Duodenal mucosa (tissue), 2 donors: ENCODE measurements at regions not wholly inside any gene's neighbourhood (a gene's known extent, or its start where the extent isn't known, plus 50 kb on each side); places are given as distances from the start of the nearest gene placed in this dataset.

ENCODE experiments used
- H3K27ac ChIP-seq: one replicate; pipeline ENCODE4 v1.7.0; 2013; ENCODE audit warnings: low read depth, low read length
- H3K27me3 ChIP-seq, 2 donors: one replicate each; pipeline ENCODE4 v1.7.0; 2013; ENCODE audit warnings: low read length in 2 of 2, control low read depth in 1 of 2; ENCODE audit not compliant: insufficient read depth in 2 of 2, control insufficient read depth in 1 of 2
- H3K36me3 ChIP-seq, 2 donors: one replicate each; pipeline ENCODE4 v1.7.0; 2013; ENCODE audit warnings: low read length in 2 of 2, control low read depth in 1 of 2; ENCODE audit not compliant: insufficient read depth in 2 of 2, control insufficient read depth in 1 of 2
- H3K4me1 ChIP-seq, 2 donors: one replicate each; pipeline ENCODE4 v1.7.0; 2013; ENCODE audit warnings: low read length in 2 of 2, control low read depth in 1 of 2; ENCODE audit not compliant: insufficient read depth in 2 of 2, control insufficient read depth in 1 of 2
- H3K4me3 ChIP-seq, 2 donors: one replicate each; pipeline ENCODE4 v1.7.0; 2013; ENCODE audit warnings: low read length in 2 of 2, low read depth in 1 of 2
- H3K9ac ChIP-seq, 2 donors: one replicate each; pipeline ENCODE4 v1.7.0; 2013; ENCODE audit warnings: low read length in 2 of 2, low read depth in 1 of 2
- H3K9me3 ChIP-seq, 2 donors: one replicate each; pipeline ENCODE4 v1.7.0; 2013; ENCODE audit warnings: low read length in 2 of 2, control low read depth in 1 of 2; ENCODE audit not compliant: control insufficient read depth in 1 of 2

DNA sequence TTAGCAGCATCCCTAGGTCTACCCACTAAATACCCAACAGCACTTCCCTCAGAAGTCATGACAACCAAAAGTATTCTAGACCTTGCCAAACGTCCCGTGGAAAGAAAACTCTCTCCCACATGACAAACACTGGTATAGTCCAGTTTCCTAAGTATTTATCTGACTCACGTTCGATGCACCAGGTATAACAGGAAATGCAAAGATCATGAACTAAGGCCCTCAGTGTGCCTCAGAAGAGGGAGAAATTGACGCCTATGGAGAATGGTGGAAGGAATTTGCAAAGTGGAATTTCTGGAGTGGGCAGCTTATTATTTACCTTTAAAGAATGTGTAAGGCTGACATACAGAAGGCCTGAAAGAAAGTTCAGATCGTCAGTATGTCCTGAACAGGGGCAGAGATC lies 523.6 kb upstream of the DAB1 start:
- H3K27ac ChIP-seq = no peak overlapping the region

DNA sequence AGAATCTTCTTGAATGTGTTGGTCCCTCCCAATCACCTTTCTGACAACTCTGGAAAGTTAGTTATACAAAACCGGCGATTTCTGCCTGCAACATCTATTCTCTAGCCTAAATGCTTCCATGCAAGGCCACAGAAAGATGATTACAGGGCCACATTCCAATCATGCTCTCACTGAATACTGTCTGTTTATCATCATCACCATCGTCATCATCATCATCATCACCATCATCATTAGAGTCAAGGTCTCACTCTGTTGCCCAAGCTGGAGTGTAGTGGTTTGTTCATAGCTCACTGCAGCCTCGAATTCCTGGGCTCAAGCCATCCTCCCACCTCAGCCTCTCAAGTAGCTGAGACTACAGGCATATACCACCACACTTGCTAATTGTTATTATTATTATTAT lies 521.2 kb upstream of the DAB1 start:
- H3K27ac ChIP-seq = no peak overlapping the region
- H3K4me3 ChIP-seq = no peak overlapping the region
- no peaks in the 10 kb centered on the region for H3K36me3 ChIP-seq

More for the DNA sequence above, 523.6 kb upstream of the DAB1 start:
- H3K27me3 ChIP-seq = no peaks in the 10 kb centered on the region
- no peak overlapping the region for H3K9ac ChIP-seq
- no peaks in the 10 kb centered on the region for H3K36me3 ChIP-seq
- no peaks in the 10 kb centered on the region for H3K4me1 ChIP-seq
- H3K9me3 ChIP-seq = no peaks in the 10 kb centered on the region
- no peak overlapping the region for H3K4me3 ChIP-seq

DNA sequence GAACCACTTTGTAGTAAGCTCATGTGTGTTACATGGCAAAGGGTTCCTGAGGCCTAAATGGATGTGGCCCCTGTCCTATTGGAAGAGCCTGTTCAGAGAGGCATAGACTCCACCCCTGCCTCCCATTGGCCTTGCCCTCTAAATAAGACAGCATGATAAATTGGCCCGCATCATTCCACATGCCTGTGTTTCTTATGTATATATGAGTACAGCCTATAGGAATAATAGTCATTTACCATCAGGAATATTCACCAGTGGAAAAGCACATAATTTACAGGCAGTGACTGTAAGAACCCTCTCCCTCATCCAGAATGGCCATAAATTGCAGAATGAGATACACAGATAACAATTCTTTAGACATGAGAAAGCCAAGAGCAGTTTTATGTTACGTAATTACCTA lies 519.5 kb upstream of the DAB1 start:
- Histone ChIP-seq H3K4me3 (no peak overlapping the region), H3K9me3 (no peaks in the 10 kb centered on the region), H3K36me3 (no peaks in the 10 kb centered on the region), H3K4me1 (no peaks in the 10 kb centered on the region), H3K27me3 (no peaks in the 10 kb centered on the region), H3K9ac (no peak overlapping the region), H3K27ac (no peak overlapping the region)

More for the DNA sequence above, 521.2 kb upstream of the DAB1 start:
- Histone ChIP-seq H3K4me1 (no peaks in the 10 kb centered on the region), H3K27me3 (no peaks in the 10 kb centered on the region), H3K9me3 (no peaks in the 10 kb centered on the region), H3K9ac (no peak overlapping the region)

DNA sequence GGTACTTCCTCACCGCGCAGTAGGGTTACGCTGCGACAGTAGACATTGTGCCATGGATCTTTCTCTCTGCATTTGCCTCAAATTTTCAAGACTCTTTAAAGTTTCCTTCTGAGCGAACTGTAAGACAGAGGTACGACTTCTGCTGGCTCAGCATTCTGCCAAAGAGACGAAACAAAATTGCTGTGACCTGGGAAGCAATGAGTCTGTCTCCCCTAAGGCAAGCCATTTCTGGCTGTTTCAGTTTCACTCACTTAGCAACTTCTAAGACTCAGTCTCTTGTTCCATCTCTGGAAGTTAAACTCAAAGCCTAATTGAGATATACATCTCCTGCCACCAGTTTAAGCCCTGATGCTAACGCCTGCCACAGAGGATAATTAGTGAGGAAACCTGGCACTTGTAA lies 510.9 kb upstream of the DAB1 start:
- Histone ChIP-seq H3K36me3 (no peaks in the 10 kb centered on the region), H3K27ac (no peak overlapping the region), H3K4me1 (no peaks in the 10 kb centered on the region), H3K9me3 (no peaks in the 10 kb centered on the region), H3K4me3 (no peak overlapping the region), H3K27me3 (no peaks in the 10 kb centered on the region), H3K9ac (no peak overlapping the region)

DNA sequence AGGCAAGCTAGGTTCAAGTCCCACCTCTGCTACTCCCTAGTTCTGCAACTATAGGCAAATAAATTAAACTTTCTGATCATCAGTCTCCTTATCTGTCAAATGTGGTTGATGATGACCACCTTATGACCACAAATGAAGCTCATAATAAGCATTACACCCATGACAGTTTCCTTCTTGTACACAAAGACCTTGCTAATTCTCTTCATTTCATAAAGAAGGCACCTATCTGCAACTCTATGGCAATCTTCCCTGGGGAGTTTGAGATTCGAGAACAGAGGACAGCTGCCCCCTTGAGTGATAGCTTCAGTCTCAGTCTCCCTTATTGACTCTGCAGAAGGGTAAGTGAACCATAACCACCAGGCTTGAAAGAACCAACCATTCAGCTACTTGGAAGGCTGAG lies 503.1 kb upstream of the DAB1 start:
- Histone ChIP-seq H3K27ac (no peak overlapping the region), H3K27me3 (no peaks in the 10 kb centered on the region), H3K9me3 (no peaks in the 10 kb centered on the region), H3K36me3 (no peaks in the 10 kb centered on the region), H3K4me1 (no peaks in the 10 kb centered on the region), H3K9ac (no peak overlapping the region), H3K4me3 (no peak overlapping the region)

DNA sequence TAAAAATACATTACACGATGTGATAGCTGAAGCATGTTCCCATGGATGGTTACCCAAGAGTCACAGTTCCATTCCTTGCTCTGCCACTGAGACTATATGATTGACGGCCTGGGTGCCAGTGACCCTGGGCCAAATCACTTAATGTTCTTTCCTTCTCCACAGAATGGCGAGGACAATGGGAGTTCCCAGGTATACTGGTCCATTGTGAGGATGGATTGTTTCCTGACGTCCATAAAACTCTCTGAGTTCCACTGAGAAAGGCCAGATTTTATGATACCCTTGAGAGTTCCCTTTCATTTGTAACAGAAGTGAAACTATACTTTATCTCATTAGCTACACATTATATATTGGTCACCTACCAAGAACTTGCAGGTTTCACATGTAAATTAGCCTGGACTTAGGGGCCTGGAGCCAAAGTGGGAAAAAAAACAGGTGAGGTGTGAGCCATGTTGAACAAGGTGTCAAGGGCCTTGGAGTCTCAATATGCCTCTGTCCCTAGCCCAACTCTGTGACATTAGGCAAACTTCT lies 502.2 kb upstream of the DAB1 start:
- Histone ChIP-seq H3K4me3 (no peak overlapping the region), H3K27ac (no peak overlapping the region), H3K9me3 (no peaks in the 10 kb centered on the region), H3K4me1 (no peaks in the 10 kb centered on the region), H3K27me3 (no peaks in the 10 kb centered on the region), H3K9ac (no peak overlapping the region), H3K36me3 (no peaks in the 10 kb centered on the region)

DNA sequence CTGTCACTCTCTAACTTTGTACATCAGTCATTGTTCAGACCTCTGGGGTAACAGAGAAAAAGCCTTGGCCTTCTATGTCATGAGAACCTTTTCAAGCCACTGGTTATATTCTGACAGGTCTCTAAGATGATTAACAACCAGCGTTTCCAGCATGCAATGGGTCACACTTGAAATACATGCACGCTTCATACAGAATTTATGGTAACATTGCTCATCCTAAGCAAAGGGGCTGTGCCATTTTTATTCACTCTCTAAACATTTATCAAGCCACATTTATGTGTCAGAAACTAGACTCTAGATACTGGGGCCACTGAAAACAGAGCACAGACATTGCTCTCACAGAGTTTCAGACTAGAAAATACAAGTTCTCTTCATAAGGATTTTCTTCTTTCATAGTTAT lies 501.4 kb upstream of the DAB1 start:
- H3K4me3 ChIP-seq = no peak overlapping the region
- H3K36me3 ChIP-seq = no peaks in the 10 kb centered on the region
- no peaks in the 10 kb centered on the region for H3K4me1 ChIP-seq
- H3K27me3 ChIP-seq = no peaks in the 10 kb centered on the region
- H3K9ac ChIP-seq = no peak overlapping the region
- no peaks in the 10 kb centered on the region for H3K9me3 ChIP-seq
- no peak overlapping the region for H3K27ac ChIP-seq

DNA sequence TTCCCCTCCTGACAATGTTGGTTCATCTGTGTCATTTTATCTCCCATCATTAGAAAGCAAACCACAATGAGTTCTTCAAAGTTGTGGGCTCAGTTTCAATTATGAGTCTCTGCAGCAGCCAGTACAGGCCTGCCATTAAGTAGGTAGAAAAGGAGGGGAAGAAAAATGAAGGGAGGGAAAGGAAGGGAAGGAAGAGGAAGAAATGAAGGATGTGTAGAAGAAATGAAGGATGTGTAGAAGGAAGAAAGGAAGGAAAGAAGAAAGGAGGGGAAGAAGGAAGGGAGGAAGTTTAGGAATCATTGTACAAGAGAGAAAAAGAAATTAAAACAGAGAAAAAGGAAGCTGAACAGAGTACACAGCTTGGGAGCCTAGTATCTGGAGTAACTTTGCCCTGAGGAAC lies 498.3 kb upstream of the DAB1 start:
- Histone ChIP-seq H3K36me3 (no peaks in the 10 kb centered on the region), H3K4me3 (no peak overlapping the region), H3K9me3 (no peaks in the 10 kb centered on the region), H3K4me1 (no peaks in the 10 kb centered on the region), H3K27ac (no peak overlapping the region), H3K27me3 (no peaks in the 10 kb centered on the region), H3K9ac (no peak overlapping the region)

DNA sequence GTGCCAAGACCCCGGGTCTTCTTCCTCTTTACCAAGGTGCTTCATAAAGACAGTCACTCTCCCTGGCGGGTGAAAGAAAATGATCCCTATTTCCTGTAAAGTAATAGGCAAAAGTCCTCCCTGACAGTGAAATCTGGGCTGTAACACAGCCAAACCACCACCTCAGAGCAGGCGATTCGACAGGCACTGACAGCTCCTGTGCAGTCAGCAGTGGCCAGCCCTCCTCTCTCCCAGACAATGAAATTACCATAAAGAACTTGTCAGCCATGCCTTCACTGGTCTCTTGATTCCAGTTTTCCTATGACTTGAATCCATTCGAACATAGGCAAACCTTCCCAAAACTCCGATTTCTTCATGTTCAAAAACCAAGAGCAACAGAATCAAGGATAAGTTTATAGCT lies 492.2 kb upstream of the DAB1 start:
- H3K27me3 ChIP-seq = no peaks in the 10 kb centered on the region
- H3K4me3 ChIP-seq = no peak overlapping the region
- no peaks in the 10 kb centered on the region for H3K4me1 ChIP-seq
- no peaks in the 10 kb centered on the region for H3K9me3 ChIP-seq
- H3K36me3 ChIP-seq = no peaks in the 10 kb centered on the region
- H3K9ac ChIP-seq = no peak overlapping the region
- no peak overlapping the region for H3K27ac ChIP-seq

DNA sequence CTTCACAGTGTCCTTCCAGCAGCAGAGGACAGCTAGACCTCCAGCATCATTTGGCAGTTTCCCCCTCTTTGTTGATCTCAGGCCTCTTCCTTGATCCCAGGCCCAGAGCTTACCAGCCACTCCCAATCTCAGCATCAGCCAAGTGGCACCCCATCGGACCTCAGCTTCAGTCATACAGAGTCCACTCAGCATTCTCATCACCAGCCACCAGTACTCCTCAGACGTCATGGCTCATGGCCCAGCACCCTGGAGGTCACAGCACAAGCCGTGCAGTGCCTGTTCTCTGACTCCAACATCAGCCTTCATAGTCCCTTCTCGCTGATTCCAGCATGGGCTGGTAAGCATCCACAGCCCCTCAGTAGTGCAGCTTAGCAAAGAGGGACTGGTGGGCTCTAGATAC lies 487.6 kb upstream of the DAB1 start:
- H3K4me1 ChIP-seq = no peaks in the 10 kb centered on the region
- H3K27me3 ChIP-seq = no peaks in the 10 kb centered on the region
- H3K9ac ChIP-seq = no peak overlapping the region
- no peak overlapping the region for H3K27ac ChIP-seq
- no peaks in the 10 kb centered on the region for H3K9me3 ChIP-seq
- H3K36me3 ChIP-seq = no peaks in the 10 kb centered on the region
- H3K4me3 ChIP-seq = no peak overlapping the region

DNA sequence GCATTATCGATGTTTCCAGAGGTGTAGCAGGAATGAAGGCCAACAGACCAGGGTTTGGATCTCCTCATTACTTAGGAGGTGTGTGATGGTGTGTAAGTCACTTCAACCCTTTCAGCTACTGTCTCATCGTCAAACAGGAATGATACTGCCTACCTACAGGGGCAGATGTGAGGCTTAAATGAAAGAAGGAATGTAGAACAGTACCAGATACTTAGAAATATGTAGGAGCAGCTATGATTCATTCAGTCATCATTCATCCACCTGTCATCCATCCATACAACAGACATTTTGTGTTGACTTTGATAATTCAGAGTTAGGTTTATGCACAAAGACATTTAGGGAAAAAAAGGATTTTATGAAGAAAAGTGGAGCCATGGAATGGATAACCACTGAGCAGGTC lies 486.9 kb upstream of the DAB1 start:
- Histone ChIP-seq H3K9me3 (no peaks in the 10 kb centered on the region), H3K27ac (no peak overlapping the region), H3K36me3 (no peaks in the 10 kb centered on the region), H3K9ac (no peak overlapping the region), H3K4me1 (no peaks in the 10 kb centered on the region), H3K4me3 (no peak overlapping the region), H3K27me3 (no peaks in the 10 kb centered on the region)
